ACC112 (cell line): ENCODE measurements at regions not wholly inside any gene's neighbourhood (a gene's known extent, or its start where the extent isn't known, plus 50 kb on each side); places are given as distances from the start of the nearest gene placed in this dataset.

Source experiments
- H2AFZ ChIP-seq: fragments of 200-600 bp; sonication (generic); one replicate; pipeline ENCODE4 v1.6.0; 2017; ENCODE audit warnings: antibody characterized with exemption, low read length; ENCODE audit not compliant: unreplicated experiment
- H3K27ac ChIP-seq: fragments of 200-600 bp; sonication (generic); 2 replicates; pipeline ENCODE4 v1.5.1; 2014; ENCODE audit warnings: low read depth, mild to moderate bottlenecking, antibody characterized with exemption, low read length, moderate library complexity
- H3K27me3 ChIP-seq: fragments of 200-600 bp; sonication (generic); 2 replicates; pipeline ENCODE4 v1.6.1; 2014; ENCODE audit warnings: mild to moderate bottlenecking, antibody characterized with exemption, low read length, moderate library complexity, mixed read lengths; ENCODE audit not compliant: insufficient read depth
- H3K36me3 ChIP-seq: fragments of 200-600 bp; sonication (generic); 2 replicates; pipeline ENCODE4 v1.6.1; 2016; ENCODE audit warnings: mild to moderate bottlenecking, antibody characterized with exemption, low read length, moderate library complexity, mixed read lengths; ENCODE audit not compliant: insufficient read depth
- H3K4me1 ChIP-seq: fragments of 200-600 bp; sonication (generic); one replicate; pipeline ENCODE4 v1.6.1; 2016; ENCODE audit warnings: low read length, mixed read lengths; ENCODE audit not compliant: insufficient read depth, unreplicated experiment, control insufficient read depth
- H3K4me3 ChIP-seq: fragments of 200-600 bp; sonication (generic); 2 replicates; pipeline ENCODE4 v1.5.1; 2014; ENCODE audit warnings: mild to moderate bottlenecking, low read depth, low read length
- H3K79me2 ChIP-seq: fragments of 200-600 bp; sonication (generic); one replicate; pipeline ENCODE4 v1.6.0; 2016; ENCODE audit warnings: low read length; ENCODE audit not compliant: control insufficient read depth, unreplicated experiment, insufficient read depth

- H3K27ac ChIP-seq: no peak overlapping the region
- no peak overlapping the region for H2AFZ ChIP-seq
- H3K79me2 ChIP-seq: no peaks in the 10 kb centered on the region
- H3K4me3 ChIP-seq: no peak overlapping the region
- no peaks in the 10 kb centered on the region for H3K27me3 ChIP-seq
- H3K36me3 ChIP-seq: no peaks in the 10 kb centered on the region
- no peaks in the 10 kb centered on the region for H3K4me1 ChIP-seq
These were observed 104.2 kb downstream of the ANKRD7 start for GRCh38 chr7:118328505-118329211.

GRCh38 chr7:118330388-118330787 is 105.9 kb downstream of the ANKRD7 start:
- Histone ChIP-seq H3K36me3 (no peaks in the 10 kb centered on the region), H2AFZ (no peak overlapping the region), H3K27me3 (no peaks in the 10 kb centered on the region), H3K79me2 (no peaks in the 10 kb centered on the region), H3K4me3 (no peak overlapping the region), H3K27ac (no peak overlapping the region), H3K4me1 (no peaks in the 10 kb centered on the region)

- Histone ChIP-seq H3K36me3 (no peaks in the 10 kb centered on the region), H3K27ac (no peak overlapping the region), H2AFZ (no peak overlapping the region), H3K27me3 (no peaks in the 10 kb centered on the region), H3K4me1 (no peaks in the 10 kb centered on the region), H3K79me2 (no peaks in the 10 kb centered on the region), H3K4me3 (no peak overlapping the region)
These were observed 122.2 kb downstream of the ANKRD7 start for GRCh38 chr7:118346748-118347147.

- no peaks in the 10 kb centered on the region for H3K27me3 ChIP-seq
- H3K36me3 ChIP-seq: no peaks in the 10 kb centered on the region
- no peak overlapping the region for H3K27ac ChIP-seq
- no peak overlapping the region for H3K4me3 ChIP-seq
- H3K79me2 ChIP-seq: no peaks in the 10 kb centered on the region
- no peaks in the 10 kb centered on the region for H3K4me1 ChIP-seq
- no peak overlapping the region for H2AFZ ChIP-seq
These were observed 125.1 kb downstream of the ANKRD7 start for GRCh38 chr7:118349604-118350003.

GRCh38 chr7:118350260-118350659 is 125.8 kb downstream of the ANKRD7 start:
- Histone ChIP-seq H3K36me3 (no peaks in the 10 kb centered on the region), H3K4me1 (no peaks in the 10 kb centered on the region), H3K79me2 (no peaks in the 10 kb centered on the region), H3K27ac (no peak overlapping the region), H2AFZ (no peak overlapping the region), H3K4me3 (no peak overlapping the region), H3K27me3 (no peaks in the 10 kb centered on the region)

GRCh38 chr7:118352867-118353453 is 128.5 kb downstream of the ANKRD7 start:
- Histone ChIP-seq H3K79me2 (no peaks in the 10 kb centered on the region), H3K4me3 (no peak overlapping the region), H2AFZ (no peak overlapping the region), H3K4me1 (no peaks in the 10 kb centered on the region), H3K27ac (no peak overlapping the region), H3K27me3 (no peaks in the 10 kb centered on the region), H3K36me3 (no peaks in the 10 kb centered on the region)

GRCh38 chr7:118366363-118366762 is 141.9 kb downstream of the ANKRD7 start:
- Histone ChIP-seq H3K27ac (no peak overlapping the region), H3K36me3 (no peaks in the 10 kb centered on the region), H3K4me3 (no peak overlapping the region), H3K79me2 (no peaks in the 10 kb centered on the region), H3K27me3 (no peaks in the 10 kb centered on the region), H2AFZ (no peak overlapping the region), H3K4me1 (no peaks in the 10 kb centered on the region)

GRCh38 chr7:118368958-118369357 is 144.5 kb downstream of the ANKRD7 start:
- Histone ChIP-seq H3K27ac (no peak overlapping the region), H3K79me2 (no peaks in the 10 kb centered on the region), H3K27me3 (no peaks in the 10 kb centered on the region), H3K36me3 (no peaks in the 10 kb centered on the region), H2AFZ (no peak overlapping the region), H3K4me3 (no peak overlapping the region), H3K4me1 (no peaks in the 10 kb centered on the region)

- H2AFZ ChIP-seq: no peak overlapping the region
- no peaks in the 10 kb centered on the region for H3K36me3 ChIP-seq
- H3K27me3 ChIP-seq: no peaks in the 10 kb centered on the region
- no peaks in the 10 kb centered on the region for H3K79me2 ChIP-seq
- H3K4me1 ChIP-seq: no peaks in the 10 kb centered on the region
- H3K27ac ChIP-seq: no peak overlapping the region
- no peak overlapping the region for H3K4me3 ChIP-seq
These were observed 145.5 kb downstream of the ANKRD7 start for GRCh38 chr7:118369987-118370386.

- no peak overlapping the region for H2AFZ ChIP-seq
- H3K79me2 ChIP-seq: no peaks in the 10 kb centered on the region
- no peaks in the 10 kb centered on the region for H3K36me3 ChIP-seq
- H3K27ac ChIP-seq: no peak overlapping the region
- no peaks in the 10 kb centered on the region for H3K4me1 ChIP-seq
- no peaks in the 10 kb centered on the region for H3K27me3 ChIP-seq
- H3K4me3 ChIP-seq: no peak overlapping the region
These were observed 148.0 kb downstream of the ANKRD7 start for GRCh38 chr7:118372530-118372929.

- Histone ChIP-seq H3K4me1 (no peaks in the 10 kb centered on the region), H3K27me3 (no peaks in the 10 kb centered on the region), H2AFZ (no peak overlapping the region), H3K79me2 (no peaks in the 10 kb centered on the region), H3K27ac (no peak overlapping the region), H3K36me3 (no peaks in the 10 kb centered on the region), H3K4me3 (no peak overlapping the region)
These were observed 165.1 kb downstream of the ANKRD7 start for GRCh38 chr7:118389629-118390028.
